K562 (cell line): ENCODE measurements at regions not wholly inside any gene's neighbourhood (a gene's known extent, or its start where the extent isn't known, plus 50 kb on each side); places are given as distances from the start of the nearest gene placed in this dataset.
"Not testable (repeated sequence)": the region's sequence is repeated elsewhere in the genome, so short reads cannot be mapped to it uniquely, and the experiment has no call there.

ENCODE experiments used
- ATAC-seq: fragments of 200-7000 bp; cut with Tn5 transposase; 3 replicates; pipeline ENCODE4 v1.9.1; 2020; ENCODE audit warnings: moderate library complexity
- BruUV-seq: library from RNA; stranded (reverse); fragments of 400-500 nt; replicated peaks from 2 replicates; lab custom pipeline; 2021; lab: Mats Ljungman, UMichigan
- CTCF ChIA-PET: fragments of 300-600 bp; formaldehyde crosslinking; extraction: SDS; loops from one replicate; lab custom pipeline; 2021; ENCODE audit warnings: low intra/inter-chr PET ratio; lab: Yijun Ruan, JAX
- POLR2A ChIA-PET: fragments of 300-600, 350-650 bp; sonication (Branson Sonifier 250); formaldehyde crosslinking; extraction: SDS; loops from one replicate; lab custom pipeline; 2021; ENCODE audit warnings: antibody characterized with exemption, inconsistent platforms; lab: Yijun Ruan, JAX
- DNase-seq, 4 experiments: peaks; one replicate each; pipeline versions ENCODE4 v3.0.0 to v3.0.0-alpha.2; 2011 to 2018; ENCODE audit warnings: low spot score in 3 of 4, mixed read lengths in 3 of 4; ENCODE audit errors: extremely low read depth in 1 of 4
- FAIRE-seq: peaks from 2 replicates; lab custom pipeline; 2011; peaks lifted over from hg19 to GRCh38; lab: Jason Lieb, UNC
- H2AFZ ChIP-seq: 2 replicates; pipeline ENCODE4 v1.6.0; 2011; ENCODE audit warnings: low read depth, low read length, control low read depth, inconsistent platforms
- H3K27ac ChIP-seq: fragments of 200-600 bp; 3 replicates; pipeline ENCODE4 v1.8.0; 2011; ENCODE audit warnings: low read depth, mild to moderate bottlenecking, control low read depth, inconsistent platforms, low read length, moderate library complexity, mixed read lengths; ENCODE audit errors: extremely low read depth
- H3K27me3 ChIP-seq, 2 experiments: fragments of 300-600 bp in 1 of 2; 2 replicates in 1 of 2; 3 replicates in 1 of 2; pipeline versions ENCODE4 v1.6.0 to v1.8.0; 2011; ENCODE audit warnings: inconsistent platforms in 2 of 2, low read length in 2 of 2, mild to moderate bottlenecking in 1 of 2, mixed read lengths in 1 of 2, moderate library complexity in 1 of 2; ENCODE audit not compliant: control insufficient read depth in 2 of 2, insufficient read depth in 2 of 2
- H3K36me3 ChIP-seq: fragments of 300-600 bp; 3 replicates; pipeline ENCODE4 v1.8.0; 2011; ENCODE audit warnings: mild to moderate bottlenecking, low read length, inconsistent platforms; ENCODE audit not compliant: control insufficient read depth, insufficient read depth
- H3K4me1 ChIP-seq, 2 experiments: fragments of 200-600 bp in 1 of 2; replicated peaks in 1 of 2; 2 replicates in 1 of 2; 3 replicates in 1 of 2; pipeline versions ENCODE4 v1.5.1 to v1.8.0; 2011; ENCODE audit warnings: inconsistent platforms in 2 of 2, low read length in 2 of 2, mild to moderate bottlenecking in 1 of 2, mixed read lengths in 1 of 2, moderate library complexity in 1 of 2; ENCODE audit not compliant: control insufficient read depth in 2 of 2, insufficient read depth in 2 of 2
- H3K4me2 ChIP-seq: 2 replicates; pipeline ENCODE4 v1.6.1; 2011; ENCODE audit warnings: low read length, control low read depth, inconsistent platforms, mixed read lengths; ENCODE audit not compliant: insufficient read depth
- H3K4me3 ChIP-seq: fragments of 200-600 bp; sonication (generic), shearing (Covaris generic); 2 replicates; pipeline ENCODE4 v1.5.1; 2016; ENCODE audit warnings: control low read depth, inconsistent platforms
- H3K79me2 ChIP-seq: fragments of 200-600 bp; 3 replicates; pipeline ENCODE4 v1.8.0; 2011; ENCODE audit warnings: low read length, inconsistent platforms; ENCODE audit not compliant: control insufficient read depth, insufficient read depth
- H3K9ac ChIP-seq, 2 experiments: 2 replicates each; pipeline versions ENCODE4 v1.6.0 to v1.6.1; 2011; ENCODE audit warnings: low read depth in 2 of 2, low read length in 2 of 2, control low read depth in 1 of 2, inconsistent platforms in 1 of 2, mild to moderate bottlenecking in 1 of 2, mixed read lengths in 1 of 2; ENCODE audit not compliant: insufficient read depth in 1 of 2
- H3K9me1 ChIP-seq: one replicate; pipeline ENCODE4 v1.6.0; 2011; ENCODE audit warnings: inconsistent platforms, mild to moderate bottlenecking, low read length, moderate library complexity; ENCODE audit not compliant: control insufficient read depth, insufficient read depth
- H3K9me3 ChIP-seq: replicated peaks from 2 replicates; pipeline ENCODE4 v1.5.1; 2011; ENCODE audit warnings: low read depth, low read length, inconsistent platforms; ENCODE audit not compliant: control insufficient read depth, insufficient read depth
- H4K20me1 ChIP-seq: replicated peaks from 2 replicates; pipeline ENCODE4 v1.6.1; 2011; ENCODE audit warnings: low read length, inconsistent platforms, mixed read lengths; ENCODE audit not compliant: control insufficient read depth, insufficient read depth
- MLX ChIP-seq, 2 experiments: fragments of 450-650 bp in 1 of 2; sonication (generic) in 1 of 2; formaldehyde crosslinking; conservative IDR thresholded peaks; 2 replicates each; pipeline versions ENCODE4 v1.4.0 to v1.8.1; 2020 to 2022; ENCODE audit warnings: mild to moderate bottlenecking in 1 of 2, missing genetic modification reagents in 1 of 2
- ZBTB40 ChIP-seq, 2 experiments: fragments of 450-650 bp in 1 of 2; sonication (generic) in 1 of 2; formaldehyde crosslinking in 1 of 2; IDR thresholded peaks; 2 replicates each; pipeline versions ENCODE4 v1.7.1 to v1.9.0; 2016 to 2022; ENCODE audit warnings: inconsistent platforms in 1 of 2, mild to moderate bottlenecking in 1 of 2, missing genetic modification reagents in 1 of 2
- WGBS: fragments of 100-300 bp; shearing (Covaris generic); methylation state at CpG from one replicate; pipeline ENCODE4 v1.1.6; 2016; ENCODE audit warnings: low coverage, mixed read lengths; ENCODE audit not compliant: insufficient coverage; ENCODE audit errors: missing lambda C conversion rate; 5-methylcytosine and 5-hydroxymethylcytosine counted together
- in situ Hi-C: fragments of 300-500 bp; cut with MboI; formaldehyde crosslinking; loops from 4 replicates; pipeline ENCODE4 v1.15.0; 2018; ENCODE audit warnings: inconsistent platforms, mixed read lengths
- intact Hi-C: fragments of 100-400 bp; cut with micrococcal nuclease; formaldehyde crosslinking; loops from 2 replicates; pipeline ENCODE4 v1.14.2; 2022

GRCh38 chr22:22792205-22792786, 95.3 kb upstream of the IGLL5 start:
- H3K27me3 ChIP-seq: peaks cover 14 to 18% of the 10 kb centered on the region in 2 experiments
- H3K9me3 ChIP-seq; DNase-seq; intact Hi-C loops; H3K79me2 ChIP-seq; H3K4me2 ChIP-seq; H3K4me3 ChIP-seq; H3K27ac ChIP-seq; H3K36me3 ChIP-seq; BruUV-seq; TF ChIP-seq ZBTB40 (IDR thresholded peaks at IDR 0.05): not testable (repeated sequence)
- under 1% methylated on average over 4 of the region's 4 CpGs for WGBS
- TF ChIP-seq MLX (CRISPR knock-in tag; conservative IDR thresholded peaks at IDR 0.05) (0 out of 4 replicates have a peak, but pooled peaks of 1 of the 2 experiments have one; percentile 25), ZBTB40 (CRISPR knock-in tag; IDR thresholded peaks at IDR 0.05) (0 out of 2 replicates have a peak, but pooled peaks have one; percentile 7)
- TF ChIP-seq, all 486 proteins: peak for 2; not testable (repeated sequence) for 484
- H3K9ac ChIP-seq, in situ Hi-C loops, ATAC-seq, H3K9me1 ChIP-seq, H3K4me1 ChIP-seq, H2AFZ ChIP-seq, FAIRE-seq: not testable (repeated sequence)
- ChIA-PET CTCF (interaction anchor here (1.0 to 1.4 kb wide), 4 partner anchors 8 to 85 kb away, joined by 3 to 5 read pairs (median 4); no protein-coding TSS in a partner anchor), POLR2A (interaction anchor here (0.6 to 3.1 kb wide), 9 partner anchors 10 to 411 kb away, joined by 3 to 11 read pairs (median 4); no protein-coding TSS in a partner anchor)
- peaks cover 32% of the 10 kb centered on the region for H4K20me1 ChIP-seq
